ENCODE measurements at regions not wholly inside any gene's neighbourhood (a gene's known extent, or its start where the extent isn't known, plus 50 kb on each side); places are given as distances from the start of the nearest gene placed in this dataset.
"Not testable (repeated sequence)": the region's sequence is repeated elsewhere in the genome, so short reads cannot be mapped to it uniquely, and the experiment has no call there.

GRCh38 chr3:166837535-166837934, 542.6 kb downstream of the ZBBX start:
- TF ChIP-seq CTCF (IDR thresholded peaks at IDR 0.05; ENCODE audit: low read depth, low read length) = peak; percentile 40
- H3K4me3 ChIP-seq (ENCODE audit: low read depth, low read length) = no peak overlapping the region
- H3K9me3 ChIP-seq (ENCODE audit: control insufficient read depth, insufficient read depth, low read length) = peaks cover 4% of the 10 kb centered on the region; the same call in 1 of the 2 replicates
- POLR2A ChIA-PET = no interaction called here
- no peak for DNase-seq (ENCODE audit: low read depth, low spot score)
- no peak overlapping the region for H3K27ac ChIP-seq (ENCODE audit: low read depth, low read length)
- no peaks in the 10 kb centered on the region for H3K27me3 ChIP-seq (ENCODE audit: control insufficient read depth, insufficient read depth, low read length)
- CTCF ChIA-PET = interaction anchor here (0.5 to 2.4 kb wide), 6 partner anchors 19 to 654 kb away, joined by 3 to 31 read pairs (median 4); no protein-coding TSS in a partner anchor

GRCh38 chr3:166836836-166837235, 543.3 kb downstream of the ZBBX start:
- H3K9me3 ChIP-seq (ENCODE audit: control insufficient read depth, insufficient read depth, low read length) = peaks cover 3% of the 10 kb centered on the region; the same call in 1 of the 2 replicates
- POLR2A ChIA-PET = no interaction called here
- no peak for DNase-seq (ENCODE audit: low read depth, low spot score)
- H3K4me3 ChIP-seq (ENCODE audit: low read depth, low read length) = no peak overlapping the region
- TF ChIP-seq CTCF (IDR thresholded peaks at IDR 0.05; ENCODE audit: low read depth, low read length) = no peak
- no peak overlapping the region for H3K27ac ChIP-seq (ENCODE audit: low read depth, low read length)
- CTCF ChIA-PET = interaction anchor here (1.4 to 2.4 kb wide), 3 partner anchors 18 to 196 kb away, joined by 4 to 31 read pairs (median 4); no protein-coding TSS in a partner anchor
- no peaks in the 10 kb centered on the region for H3K27me3 ChIP-seq (ENCODE audit: control insufficient read depth, insufficient read depth, low read length)

- no peak for DNase-seq (ENCODE audit: low read depth, low spot score)
- Histone ChIP-seq H3K27ac (ENCODE audit: low read depth, low read length) (no peak overlapping the region), H3K9me3 (ENCODE audit: control insufficient read depth, insufficient read depth, low read length) (peaks cover 6% of the 10 kb centered on the region), H3K27me3 (ENCODE audit: control insufficient read depth, insufficient read depth, low read length) (no peaks in the 10 kb centered on the region), H3K4me3 (ENCODE audit: low read depth, low read length) (no peak overlapping the region)
- CTCF ChIA-PET = no interaction called here
- POLR2A ChIA-PET = no interaction called here
- TF ChIP-seq CTCF (IDR thresholded peaks at IDR 0.05; ENCODE audit: low read depth, low read length) = no peak
Measured at GRCh38 chr3:166829896-166830295, 550.2 kb downstream of the ZBBX start.

- no peak for TF ChIP-seq CTCF (IDR thresholded peaks at IDR 0.05; ENCODE audit: low read depth, low read length)
- ChIA-PET CTCF (interaction anchor here (1.2 kb wide), 1 partner anchor 19 kb away, joined by 4 read pairs; no protein-coding TSS in a partner anchor), POLR2A (no interaction called here)
- no peak for DNase-seq (ENCODE audit: low read depth, low spot score)
- H3K4me3 ChIP-seq (ENCODE audit: low read depth, low read length) = no peak overlapping the region
- H3K9me3 ChIP-seq (ENCODE audit: control insufficient read depth, insufficient read depth, low read length) = no peaks in the 10 kb centered on the region; the same call in 1 of the 2 replicates
- no peak overlapping the region for H3K27ac ChIP-seq (ENCODE audit: low read depth, low read length)
- no peaks in the 10 kb centered on the region for H3K27me3 ChIP-seq (ENCODE audit: control insufficient read depth, insufficient read depth, low read length)
Measured at GRCh38 chr3:166818464-166818863, 561.6 kb downstream of the ZBBX start.

- H3K27ac ChIP-seq (ENCODE audit: low read depth, low read length); POLR2A ChIA-PET; H3K27me3 ChIP-seq (ENCODE audit: control insufficient read depth, insufficient read depth, low read length); DNase-seq (ENCODE audit: low read depth, low spot score); H3K9me3 ChIP-seq (ENCODE audit: control insufficient read depth, insufficient read depth, low read length); H3K4me3 ChIP-seq (ENCODE audit: low read depth, low read length): not testable (repeated sequence)
- CTCF ChIA-PET = interaction anchor here (1.3 kb wide), 1 partner anchor 20 kb away, joined by 4 read pairs; no protein-coding TSS in a partner anchor
Measured at GRCh38 chr3:166817269-166817668, 562.8 kb downstream of the ZBBX start.

Measured in AG04450 (cell line).